ENCODE measurements at regions not wholly inside any gene's neighbourhood (a gene's known extent, or its start where the extent isn't known, plus 50 kb on each side); places are given as distances from the start of the nearest gene placed in this dataset.

DNA sequence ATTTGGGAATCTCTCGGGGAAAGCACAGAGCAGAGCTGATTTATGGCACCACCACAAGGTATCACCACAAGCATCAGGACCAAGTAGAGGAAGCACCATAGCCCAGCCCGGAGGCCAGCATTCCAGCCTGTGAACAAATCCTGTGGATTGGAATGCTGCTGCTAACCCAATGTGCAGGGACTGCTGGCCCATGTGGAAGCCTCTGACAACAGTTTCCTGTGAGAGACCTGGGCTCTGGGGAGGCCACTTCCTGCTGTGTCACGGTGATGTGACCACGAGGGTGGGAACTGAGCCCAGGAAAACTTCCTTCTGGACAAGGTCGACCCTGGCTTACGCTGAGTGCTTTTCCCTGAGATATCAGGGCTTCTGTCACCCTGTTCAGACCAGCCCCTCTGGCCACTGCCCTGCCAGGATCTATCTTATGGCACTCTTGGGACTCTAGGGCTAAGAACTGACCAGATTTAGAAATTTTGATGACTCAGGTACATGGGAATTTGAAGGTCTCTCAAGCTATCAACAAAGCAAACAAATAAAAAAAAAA is 88.3 kb upstream of the NGF start:
- TF ChIP-seq, protein P1, sequence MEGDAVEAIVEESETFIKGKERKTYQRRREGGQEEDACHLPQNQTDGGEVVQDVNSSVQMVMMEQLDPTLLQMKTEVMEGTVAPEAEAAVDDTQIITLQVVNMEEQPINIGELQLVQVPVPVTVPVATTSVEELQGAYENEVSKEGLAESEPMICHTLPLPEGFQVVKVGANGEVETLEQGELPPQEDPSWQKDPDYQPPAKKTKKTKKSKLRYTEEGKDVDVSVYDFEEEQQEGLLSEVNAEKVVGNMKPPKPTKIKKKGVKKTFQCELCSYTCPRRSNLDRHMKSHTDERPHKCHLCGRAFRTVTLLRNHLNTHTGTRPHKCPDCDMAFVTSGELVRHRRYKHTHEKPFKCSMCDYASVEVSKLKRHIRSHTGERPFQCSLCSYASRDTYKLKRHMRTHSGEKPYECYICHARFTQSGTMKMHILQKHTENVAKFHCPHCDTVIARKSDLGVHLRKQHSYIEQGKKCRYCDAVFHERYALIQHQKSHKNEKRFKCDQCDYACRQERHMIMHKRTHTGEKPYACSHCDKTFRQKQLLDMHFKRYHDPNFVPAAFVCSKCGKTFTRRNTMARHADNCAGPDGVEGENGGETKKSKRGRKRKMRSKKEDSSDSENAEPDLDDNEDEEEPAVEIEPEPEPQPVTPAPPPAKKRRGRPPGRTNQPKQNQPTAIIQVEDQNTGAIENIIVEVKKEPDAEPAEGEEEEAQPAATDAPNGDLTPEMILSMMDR (IDR thresholded peaks at IDR 0.05; ENCODE audit: low read depth, low read length): no peak
- no peak for DNase-seq
- no peaks in the 10 kb centered on the region for H3K27me3 ChIP-seq (ENCODE audit: insufficient read depth, low read depth, severe bottlenecking)
- H3K36me3 ChIP-seq: no peaks in the 10 kb centered on the region
- no peak overlapping the region for H3K4me3 ChIP-seq (ENCODE audit: low read depth, low read length)
- no peak overlapping the region for H3K27ac ChIP-seq
- no peaks in the 10 kb centered on the region for H3K9me3 ChIP-seq (ENCODE audit: severe bottlenecking)

DNA sequence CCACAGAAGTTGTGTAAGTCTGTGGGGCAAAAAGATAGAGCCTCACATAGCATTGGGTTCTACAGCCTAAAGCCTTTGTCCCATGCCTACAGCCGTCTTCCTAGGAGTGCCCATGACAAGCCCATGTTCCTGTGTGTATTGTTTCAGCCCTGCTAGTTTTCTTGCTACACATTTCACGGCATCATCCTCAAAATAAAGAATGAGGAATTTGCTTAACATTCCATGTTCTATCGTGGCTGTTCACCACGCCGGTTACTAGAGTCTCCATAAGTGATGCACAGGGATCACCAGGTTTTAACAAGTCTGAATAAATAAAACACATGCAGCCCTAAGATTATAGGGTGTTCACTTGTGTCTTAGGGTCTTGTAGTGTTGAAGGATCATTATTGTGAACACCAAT is 87.4 kb upstream of the NGF start:
- Histone ChIP-seq H3K27ac (no peak overlapping the region), H3K4me3 (ENCODE audit: low read depth, low read length) (no peak overlapping the region), H3K36me3 (no peaks in the 10 kb centered on the region), H3K27me3 (ENCODE audit: insufficient read depth, low read depth, severe bottlenecking) (no peaks in the 10 kb centered on the region), H3K9me3 (ENCODE audit: severe bottlenecking) (no peaks in the 10 kb centered on the region)
- TF ChIP-seq, protein P1 (IDR thresholded peaks at IDR 0.05; ENCODE audit: low read depth, low read length): no peak
- no peak for DNase-seq

- no peak overlapping the region for H3K27ac ChIP-seq
- no peaks in the 10 kb centered on the region for H3K27me3 ChIP-seq (ENCODE audit: insufficient read depth, low read depth, severe bottlenecking)
- DNase-seq: no peak
- H3K4me3 ChIP-seq (ENCODE audit: low read depth, low read length): no peak overlapping the region
- H3K9me3 ChIP-seq (ENCODE audit: severe bottlenecking): no peaks in the 10 kb centered on the region
- H3K36me3 ChIP-seq: no peaks in the 10 kb centered on the region
- TF ChIP-seq, protein P1 (IDR thresholded peaks at IDR 0.05; ENCODE audit: low read depth, low read length): no peak
These were observed 85.7 kb upstream of the NGF start for GRCh38 chr1:115423776-115424175.

DNA sequence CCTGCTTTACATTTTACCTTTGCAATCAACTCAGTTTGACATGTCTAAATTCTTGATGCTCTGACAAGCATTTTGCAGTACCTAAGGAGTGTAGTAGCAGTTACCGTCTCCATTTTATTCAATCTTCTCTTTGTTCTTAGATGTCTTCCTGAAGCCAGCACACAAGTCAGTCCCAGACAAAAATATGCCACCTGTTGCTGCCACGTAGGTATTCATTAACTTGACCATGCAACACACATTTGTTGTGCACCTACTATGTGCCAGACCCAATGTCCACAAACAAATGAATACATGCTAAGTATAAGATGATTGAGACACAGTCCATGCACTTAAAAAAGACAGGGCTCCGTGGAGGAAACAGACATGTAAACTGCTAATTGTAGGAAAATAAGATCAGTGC is 81.5 kb upstream of the NGF start:
- TF ChIP-seq, protein P1 (IDR thresholded peaks at IDR 0.05; ENCODE audit: low read depth, low read length): no peak
- H3K27ac ChIP-seq: no peak overlapping the region
- no peaks in the 10 kb centered on the region for H3K27me3 ChIP-seq (ENCODE audit: insufficient read depth, low read depth, severe bottlenecking)
- no peaks in the 10 kb centered on the region for H3K9me3 ChIP-seq (ENCODE audit: severe bottlenecking)
- H3K4me3 ChIP-seq (ENCODE audit: low read depth, low read length): no peak overlapping the region
- DNase-seq: no peak
- no peaks in the 10 kb centered on the region for H3K36me3 ChIP-seq

GRCh38 chr1:115413621-115414020 is 75.6 kb upstream of the NGF start:
- H3K4me3 ChIP-seq (ENCODE audit: low read depth, low read length): no peak overlapping the region
- DNase-seq: no peak
- TF ChIP-seq, protein P1 (IDR thresholded peaks at IDR 0.05; ENCODE audit: low read depth, low read length): no peak
- no peaks in the 10 kb centered on the region for H3K27me3 ChIP-seq (ENCODE audit: insufficient read depth, low read depth, severe bottlenecking)
- no peaks in the 10 kb centered on the region for H3K9me3 ChIP-seq (ENCODE audit: severe bottlenecking)
- H3K27ac ChIP-seq: no peak overlapping the region
- no peaks in the 10 kb centered on the region for H3K36me3 ChIP-seq

- Histone ChIP-seq H3K36me3 (no peaks in the 10 kb centered on the region), H3K27me3 (ENCODE audit: insufficient read depth, low read depth, severe bottlenecking) (no peaks in the 10 kb centered on the region), H3K9me3 (ENCODE audit: severe bottlenecking) (no peaks in the 10 kb centered on the region), H3K4me3 (ENCODE audit: low read depth, low read length) (no peak overlapping the region), H3K27ac (no peak overlapping the region)
- TF ChIP-seq, protein P1 (IDR thresholded peaks at IDR 0.05; ENCODE audit: low read depth, low read length): no peak
- no peak for DNase-seq
These were observed 75.2 kb upstream of the NGF start for GRCh38 chr1:115413208-115413607.
